ENCODE measurements at regions not wholly inside any gene's neighbourhood (a gene's known extent, or its start where the extent isn't known, plus 50 kb on each side); places are given as distances from the start of the nearest gene placed in this dataset.

- no peak overlapping the region for H3K27ac ChIP-seq (ENCODE audit: insufficient read length, low read depth, low read length)
- no peak overlapping the region for H2AK5ac ChIP-seq (ENCODE audit: insufficient read length, low read length)
- no peak overlapping the region for H4K5ac ChIP-seq (ENCODE audit: insufficient read length, low read depth, low read length)
- no peaks in the 10 kb centered on the region for H3K23me2 ChIP-seq (ENCODE audit: insufficient read length, low read depth, low read length, poor library complexity, severe bottlenecking)
- Mint-ChIP-seq H3K9me3 (no peaks in the 10 kb centered on the region), H3K4me3 (no peak overlapping the region), H3K36me3 (ENCODE audit: insufficient read depth in 1 of 3, low read depth in 3 of 3) (no peaks in the 10 kb centered on the region), H3K27me3 (ENCODE audit: low read depth) (peaks cover 5% of the 10 kb centered on the region), H3K4me1 (peaks cover 11 to 13% of the 10 kb centered on the region in 2 experiments), H3K27ac (no peak overlapping the region; a peak in 1 of 7 replicates)
- TF ChIP-seq, protein P1, sequence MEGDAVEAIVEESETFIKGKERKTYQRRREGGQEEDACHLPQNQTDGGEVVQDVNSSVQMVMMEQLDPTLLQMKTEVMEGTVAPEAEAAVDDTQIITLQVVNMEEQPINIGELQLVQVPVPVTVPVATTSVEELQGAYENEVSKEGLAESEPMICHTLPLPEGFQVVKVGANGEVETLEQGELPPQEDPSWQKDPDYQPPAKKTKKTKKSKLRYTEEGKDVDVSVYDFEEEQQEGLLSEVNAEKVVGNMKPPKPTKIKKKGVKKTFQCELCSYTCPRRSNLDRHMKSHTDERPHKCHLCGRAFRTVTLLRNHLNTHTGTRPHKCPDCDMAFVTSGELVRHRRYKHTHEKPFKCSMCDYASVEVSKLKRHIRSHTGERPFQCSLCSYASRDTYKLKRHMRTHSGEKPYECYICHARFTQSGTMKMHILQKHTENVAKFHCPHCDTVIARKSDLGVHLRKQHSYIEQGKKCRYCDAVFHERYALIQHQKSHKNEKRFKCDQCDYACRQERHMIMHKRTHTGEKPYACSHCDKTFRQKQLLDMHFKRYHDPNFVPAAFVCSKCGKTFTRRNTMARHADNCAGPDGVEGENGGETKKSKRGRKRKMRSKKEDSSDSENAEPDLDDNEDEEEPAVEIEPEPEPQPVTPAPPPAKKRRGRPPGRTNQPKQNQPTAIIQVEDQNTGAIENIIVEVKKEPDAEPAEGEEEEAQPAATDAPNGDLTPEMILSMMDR (conservative IDR thresholded peaks at IDR 0.05), result no peak
- H3K9me3 ChIP-seq (ENCODE audit: control insufficient read depth, low read depth, low read length), result no peaks in the 10 kb centered on the region
- no peak overlapping the region for H4K8ac ChIP-seq (replicated peaks; ENCODE audit: insufficient read length, low read depth, low read length)
- H3K27me3 ChIP-seq (ENCODE audit: insufficient read depth, low read length), result no peaks in the 10 kb centered on the region; the same call in 1 of the 2 replicates
- no CpG with 5 or more reads among the region's 4 CpGs for WGBS (ENCODE audit: extremely low coverage, insufficient read length, low lambda C conversion rate)
- H3K4me2 ChIP-seq (ENCODE audit: insufficient read depth, insufficient read length, low read length), result no peak overlapping the region
- H2BK120ac ChIP-seq (ENCODE audit: low read depth, low read length, poor library complexity, severe bottlenecking), result no peak overlapping the region
- H2BK5ac ChIP-seq (ENCODE audit: insufficient read length, low read length), result no peak overlapping the region
- no peak overlapping the region for H3K9ac ChIP-seq (ENCODE audit: extremely low read depth, insufficient read length, low read length)
- no peak overlapping the region for H3K4ac ChIP-seq (ENCODE audit: low read depth, low read length)
- H2BK15ac ChIP-seq (ENCODE audit: low read depth, low read length), result no peak overlapping the region
- H2BK20ac ChIP-seq (ENCODE audit: low read depth, low read length, poor library complexity, severe bottlenecking), result no peak overlapping the region
- H4K20me1 ChIP-seq (ENCODE audit: control insufficient read depth, insufficient read depth, insufficient read length), result no peaks in the 10 kb centered on the region
- no peak overlapping the region for H3K18ac ChIP-seq (ENCODE audit: insufficient read length, low read depth, low read length)
- DNase-seq, result no peak
- H3K23ac ChIP-seq (ENCODE audit: insufficient read length, low read depth, low read length), result no peak overlapping the region
- H3K56ac ChIP-seq (ENCODE audit: insufficient read length, low read depth, low read length), result no peak overlapping the region
- no peak overlapping the region for H2BK12ac ChIP-seq (ENCODE audit: insufficient read length, low read depth, low read length)
- H4K91ac ChIP-seq (ENCODE audit: insufficient read length, low read depth, low read length), result no peak overlapping the region
- H2AFZ ChIP-seq (ENCODE audit: low read length), result no peak overlapping the region
- H3K4me1 ChIP-seq (ENCODE audit: insufficient read depth, low read length), result no peaks in the 10 kb centered on the region
- no peaks in the 10 kb centered on the region for H3K79me1 ChIP-seq (ENCODE audit: insufficient read depth, low read depth, low read length, poor library complexity, severe bottlenecking)
- no peak overlapping the region for H3T11ph ChIP-seq (ENCODE audit: low read length)
- no peaks in the 10 kb centered on the region for H3K79me2 ChIP-seq (ENCODE audit: insufficient read depth, low read length)
- H3K14ac ChIP-seq (ENCODE audit: insufficient read depth, low read length), result no peak overlapping the region
Observed at GRCh38 chr12:107243341-107243740, 150.0 kb upstream of the CRY1 start.

All from H9 (cell line).